ENCODE measurements at regions not wholly inside any gene's neighbourhood (a gene's known extent, or its start where the extent isn't known, plus 50 kb on each side); places are given as distances from the start of the nearest gene placed in this dataset.

DNA sequence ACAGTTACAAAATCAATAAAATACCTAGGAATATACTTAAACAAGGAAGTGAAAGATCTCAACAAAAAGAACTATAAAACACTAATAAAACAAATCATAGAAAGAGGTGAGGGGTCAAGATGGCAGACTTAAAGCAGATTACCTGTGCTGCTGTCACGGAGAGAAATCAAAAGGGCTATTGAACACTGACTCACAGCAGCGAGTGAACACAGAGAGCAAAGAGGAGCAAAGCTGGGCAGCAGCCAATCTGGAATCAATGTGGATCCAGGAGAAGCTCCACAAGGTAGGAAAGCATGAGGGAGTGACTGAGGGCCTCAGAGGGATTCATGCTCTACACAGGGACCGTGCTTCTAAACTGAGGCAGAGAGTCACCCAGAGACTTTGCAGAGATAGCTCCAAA, 562.0 kb upstream of the SEMA3D start:
- H3K4me2 ChIP-seq (replicated peaks; ENCODE audit: extremely low read depth, low read length, poor library complexity, severe bottlenecking), result no peak overlapping the region
- intact Hi-C loops (cut with micrococcal nuclease), result no loop called here
- H3K4me1 ChIP-seq (ENCODE audit: control insufficient read depth in 1 of 2, insufficient read depth in 2 of 2, low read length in 2 of 2), result no peaks in the 10 kb centered on the region
- no peak overlapping the region for H3K27ac ChIP-seq (ENCODE audit: low read depth in 1 of 2, low read length in 2 of 2)
- no peak overlapping the region for H3K27ac Mint-ChIP-seq
- no peaks in the 10 kb centered on the region for H3K36me3 Mint-ChIP-seq
- DNase-seq, result no peak
- peaks cover 12 to 13% of the 10 kb centered on the region in 2 donors for H3K9me3 ChIP-seq (replicated peaks in 1 of 2; ENCODE audit: control insufficient read depth in 1 of 2, insufficient read depth in 1 of 2, low read length in 2 of 2)
- H4K20me1 ChIP-seq (ENCODE audit: insufficient read depth, low read length), result no peaks in the 10 kb centered on the region
- H3K27me3 Mint-ChIP-seq (ENCODE audit: low read depth in 3 of 3), result peaks cover 0 to 2% (median 2%) of the 10 kb centered on the region in 3 donors
- WGBS (ENCODE audit: insufficient coverage), result 91% methylated on average over 3 of the region's 3 CpGs
- no peaks in the 10 kb centered on the region for H3K27me3 ChIP-seq (ENCODE audit: control insufficient read depth in 2 of 2, insufficient read depth in 2 of 2, low read length in 2 of 2)
- no peak overlapping the region for H3K9ac ChIP-seq (ENCODE audit: insufficient read depth, low read length, poor library complexity, severe bottlenecking)
- H3K4me3 ChIP-seq (replicated peaks in 1 of 3; ENCODE audit: low read depth in 2 of 3, low read length in 3 of 3), result no peak overlapping the region
- H3K36me3 ChIP-seq (replicated peaks in 1 of 2; ENCODE audit: control insufficient read depth in 1 of 2, insufficient read depth in 2 of 2, low read length in 2 of 2), result no peaks in the 10 kb centered on the region
- TF ChIP-seq, protein P1, sequence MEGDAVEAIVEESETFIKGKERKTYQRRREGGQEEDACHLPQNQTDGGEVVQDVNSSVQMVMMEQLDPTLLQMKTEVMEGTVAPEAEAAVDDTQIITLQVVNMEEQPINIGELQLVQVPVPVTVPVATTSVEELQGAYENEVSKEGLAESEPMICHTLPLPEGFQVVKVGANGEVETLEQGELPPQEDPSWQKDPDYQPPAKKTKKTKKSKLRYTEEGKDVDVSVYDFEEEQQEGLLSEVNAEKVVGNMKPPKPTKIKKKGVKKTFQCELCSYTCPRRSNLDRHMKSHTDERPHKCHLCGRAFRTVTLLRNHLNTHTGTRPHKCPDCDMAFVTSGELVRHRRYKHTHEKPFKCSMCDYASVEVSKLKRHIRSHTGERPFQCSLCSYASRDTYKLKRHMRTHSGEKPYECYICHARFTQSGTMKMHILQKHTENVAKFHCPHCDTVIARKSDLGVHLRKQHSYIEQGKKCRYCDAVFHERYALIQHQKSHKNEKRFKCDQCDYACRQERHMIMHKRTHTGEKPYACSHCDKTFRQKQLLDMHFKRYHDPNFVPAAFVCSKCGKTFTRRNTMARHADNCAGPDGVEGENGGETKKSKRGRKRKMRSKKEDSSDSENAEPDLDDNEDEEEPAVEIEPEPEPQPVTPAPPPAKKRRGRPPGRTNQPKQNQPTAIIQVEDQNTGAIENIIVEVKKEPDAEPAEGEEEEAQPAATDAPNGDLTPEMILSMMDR (IDR thresholded peaks at IDR 0.05), result no peak
- peaks cover 13 to 25% (median 21%) of the 10 kb centered on the region in 7 donors for H3K9me3 Mint-ChIP-seq
- H3K4me1 Mint-ChIP-seq, result no peaks in the 10 kb centered on the region
- no peak overlapping the region for H2AFZ ChIP-seq (ENCODE audit: insufficient read depth, low read depth, low read length, poor library complexity, severe bottlenecking)
- H3K79me2 ChIP-seq (ENCODE audit: insufficient read depth, low read length), result no peaks in the 10 kb centered on the region
- no peak overlapping the region for H3K4me3 Mint-ChIP-seq

DNA sequence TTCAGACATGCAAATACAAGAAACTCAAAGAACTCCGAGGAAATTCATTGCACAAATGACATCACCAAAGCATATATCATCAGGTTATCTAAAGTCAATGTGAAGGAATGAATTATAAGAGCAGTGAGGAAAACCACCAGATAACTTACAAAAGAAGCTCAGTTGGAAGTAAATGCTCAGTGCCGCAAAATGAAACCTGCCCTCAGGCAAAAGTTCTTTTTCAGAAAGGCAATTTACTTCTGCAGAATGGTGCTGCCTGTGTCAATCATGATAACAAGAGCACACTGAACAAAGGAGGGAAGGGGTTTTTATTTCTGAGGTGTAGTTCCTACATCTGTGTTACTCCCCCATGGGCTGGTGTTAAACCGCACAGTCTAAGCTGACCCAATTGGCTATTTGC, 550.6 kb upstream of the SEMA3D start:
- no peak for DNase-seq
- no peaks in the 10 kb centered on the region for H3K79me2 ChIP-seq (ENCODE audit: insufficient read depth, low read length)
- no peak overlapping the region for H3K27ac ChIP-seq (ENCODE audit: low read depth in 1 of 2, low read length in 2 of 2)
- H3K36me3 ChIP-seq (replicated peaks in 1 of 2; ENCODE audit: control insufficient read depth in 1 of 2, insufficient read depth in 2 of 2, low read length in 2 of 2), result no peaks in the 10 kb centered on the region
- intact Hi-C loops (cut with micrococcal nuclease), result loop anchor here in 1 of 2 donors (10.0 kb wide), 1 partner anchor 703 kb away; no protein-coding TSS in a partner anchor
- no peaks in the 10 kb centered on the region for H3K27me3 ChIP-seq (ENCODE audit: control insufficient read depth in 2 of 2, insufficient read depth in 2 of 2, low read length in 2 of 2)
- Mint-ChIP-seq H3K4me3 (no peak overlapping the region), H3K27me3 (ENCODE audit: low read depth in 3 of 3) (peaks cover 0 to 4% (median 2%) of the 10 kb centered on the region in 3 donors), H3K36me3 (no peaks in the 10 kb centered on the region), H3K4me1 (no peaks in the 10 kb centered on the region), H3K27ac (no peak overlapping the region), H3K9me3 (peaks cover 12 to 32% (median 14%) of the 10 kb centered on the region in 7 donors)
- no peaks in the 10 kb centered on the region for H4K20me1 ChIP-seq (ENCODE audit: insufficient read depth, low read length)
- no CpG with 5 or more reads among the region's 3 CpGs for WGBS (ENCODE audit: insufficient coverage)
- no peak overlapping the region for H3K4me3 ChIP-seq (replicated peaks in 1 of 3; ENCODE audit: low read depth in 2 of 3, low read length in 3 of 3)
- no peak overlapping the region for H3K4me2 ChIP-seq (replicated peaks; ENCODE audit: extremely low read depth, low read length, poor library complexity, severe bottlenecking)
- H2AFZ ChIP-seq (ENCODE audit: insufficient read depth, low read depth, low read length, poor library complexity, severe bottlenecking), result no peak overlapping the region
- H3K4me1 ChIP-seq (ENCODE audit: control insufficient read depth in 1 of 2, insufficient read depth in 2 of 2, low read length in 2 of 2), result no peaks in the 10 kb centered on the region
- peaks cover 12 to 14% of the 10 kb centered on the region in 2 donors for H3K9me3 ChIP-seq (replicated peaks in 1 of 2; ENCODE audit: control insufficient read depth in 1 of 2, insufficient read depth in 1 of 2, low read length in 2 of 2)
- no peak overlapping the region for H3K9ac ChIP-seq (ENCODE audit: insufficient read depth, low read length, poor library complexity, severe bottlenecking)
- TF ChIP-seq, protein P1 (IDR thresholded peaks at IDR 0.05), result no peak
